ENCODE measurements at regions not wholly inside any gene's neighbourhood (a gene's known extent, or its start where the extent isn't known, plus 50 kb on each side); places are given as distances from the start of the nearest gene placed in this dataset.

GRCh38 chr14:97027256-97027999 is 230.2 kb downstream of the VRK1 start:
- no peak for DNase-seq (ENCODE audit: low read depth in 2 of 3, low spot score in 2 of 3)

- DNase-seq (ENCODE audit: low read depth in 2 of 3, low spot score in 2 of 3): peak in 2 of 3 donors; percentile 22 to 54
Measured at GRCh38 chr14:97028382-97028781, 231.2 kb downstream of the VRK1 start.

- DNase-seq (ENCODE audit: low read depth in 2 of 3, low spot score in 2 of 3): peak in 1 of 3 donors; percentile 12
Measured at GRCh38 chr14:97029800-97030199, 232.6 kb downstream of the VRK1 start.

GRCh38 chr14:97031530-97031929 is 234.3 kb downstream of the VRK1 start:
- no peak for DNase-seq (ENCODE audit: low read depth in 2 of 3, low spot score in 2 of 3)

GRCh38 chr14:97033556-97034081 is 236.4 kb downstream of the VRK1 start:
- no peak for DNase-seq (ENCODE audit: low read depth in 2 of 3, low spot score in 2 of 3)

- no peak for DNase-seq (ENCODE audit: low read depth in 2 of 3, low spot score in 2 of 3)
Measured at GRCh38 chr14:97036086-97036852, 239.1 kb downstream of the VRK1 start.

GRCh38 chr14:97039717-97040363 is 242.7 kb downstream of the VRK1 start:
- no peak for DNase-seq (ENCODE audit: low read depth in 2 of 3, low spot score in 2 of 3)

GRCh38 chr14:97046967-97047366 is 249.8 kb downstream of the VRK1 start:
- no peak for DNase-seq (ENCODE audit: low read depth in 2 of 3, low spot score in 2 of 3)

- DNase-seq (ENCODE audit: low read depth in 2 of 3, low spot score in 2 of 3): no peak
Measured at GRCh38 chr14:97052001-97052400, 254.8 kb downstream of the VRK1 start.

- no peak for DNase-seq (ENCODE audit: low read depth in 2 of 3, low spot score in 2 of 3)
Measured at GRCh38 chr14:97053941-97054340, 256.8 kb downstream of the VRK1 start.

GRCh38 chr14:97055355-97055754 is 258.2 kb downstream of the VRK1 start:
- no peak for DNase-seq (ENCODE audit: low read depth in 2 of 3, low spot score in 2 of 3)

- DNase-seq (ENCODE audit: low read depth in 2 of 3, low spot score in 2 of 3): peak in 2 of 3 donors; percentile 16 to 17
Measured at GRCh38 chr14:97056086-97056485, 258.9 kb downstream of the VRK1 start.

GRCh38 chr14:97057238-97058073 is 260.3 kb downstream of the VRK1 start:
- no peak for DNase-seq (ENCODE audit: low read depth in 2 of 3, low spot score in 2 of 3)

- DNase-seq (ENCODE audit: low read depth in 2 of 3, low spot score in 2 of 3): no peak
Measured at GRCh38 chr14:97058074-97058467, 260.9 kb downstream of the VRK1 start.

- DNase-seq (ENCODE audit: low read depth in 2 of 3, low spot score in 2 of 3): no peak
Measured at GRCh38 chr14:97058589-97058988, 261.4 kb downstream of the VRK1 start.

GRCh38 chr14:97061198-97061597 is 264.0 kb downstream of the VRK1 start:
- no peak for DNase-seq (ENCODE audit: low read depth in 2 of 3, low spot score in 2 of 3)

GRCh38 chr14:97061714-97062113 is 264.5 kb downstream of the VRK1 start:
- no peak for DNase-seq (ENCODE audit: low read depth in 2 of 3, low spot score in 2 of 3)

GRCh38 chr14:97065305-97066067 is 268.3 kb downstream of the VRK1 start:
- no peak for DNase-seq (ENCODE audit: low read depth in 2 of 3, low spot score in 2 of 3)

- no peak for DNase-seq (ENCODE audit: low read depth in 2 of 3, low spot score in 2 of 3)
Measured at GRCh38 chr14:97066068-97066899, 269.1 kb downstream of the VRK1 start.

Data from hematopoietic multipotent progenitor cell (in vitro differentiated cells).